Fibroblast of the conjunctiva (primary cell): ENCODE measurements at regions not wholly inside any gene's neighbourhood (a gene's known extent, or its start where the extent isn't known, plus 50 kb on each side); places are given as distances from the start of the nearest gene placed in this dataset.
A peak's percentile ranks its signal among the peaks of the same experiment; 100 is the strongest.

Experiments used
- DNase-seq: peaks from one replicate; pipeline ENCODE4 v3.0.0-alpha.2; 2010; ENCODE audit warnings: low read depth

DNA sequence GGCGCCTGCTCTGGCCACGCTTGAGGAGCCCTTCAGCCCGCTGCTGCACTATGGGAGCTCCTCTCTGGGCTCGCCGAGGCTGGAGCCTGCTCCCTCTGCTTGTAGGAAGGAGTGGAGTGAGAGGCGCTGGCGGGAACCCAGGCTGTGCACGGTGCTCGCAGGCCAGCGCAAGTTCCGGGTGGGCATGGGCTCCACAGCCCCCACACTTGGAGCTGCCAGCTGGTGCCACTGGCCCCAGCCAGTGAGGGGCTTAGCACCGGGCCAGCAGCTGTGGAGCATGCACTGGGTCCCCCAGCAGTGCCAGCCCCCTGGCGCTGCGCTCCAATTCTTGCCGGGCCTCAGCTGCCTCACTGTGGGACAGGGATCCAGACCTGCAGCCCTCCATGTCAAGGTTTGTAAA is 122.1 kb upstream of the CD180 start:
- no peak for DNase-seq

DNA sequence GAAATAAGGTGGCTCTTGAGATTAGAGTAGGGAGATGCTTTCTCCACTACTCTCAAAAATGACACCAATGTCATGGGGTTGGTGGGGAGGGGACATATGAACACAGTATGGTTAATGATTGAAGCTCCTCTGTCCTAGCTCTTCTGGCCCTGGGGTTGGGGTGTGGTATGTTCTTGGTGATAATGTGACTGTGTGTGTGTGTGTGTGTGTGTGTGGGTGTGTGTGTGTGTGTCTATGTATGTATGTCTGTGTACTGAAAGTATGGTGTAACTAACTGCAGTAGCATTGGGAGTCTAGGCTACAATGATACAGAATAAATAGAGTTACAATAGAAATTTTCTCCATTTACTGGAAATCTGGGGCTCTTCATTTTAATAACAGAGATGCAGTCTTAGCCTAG is 121.0 kb upstream of the CD180 start:
- DNase-seq: no peak

DNA sequence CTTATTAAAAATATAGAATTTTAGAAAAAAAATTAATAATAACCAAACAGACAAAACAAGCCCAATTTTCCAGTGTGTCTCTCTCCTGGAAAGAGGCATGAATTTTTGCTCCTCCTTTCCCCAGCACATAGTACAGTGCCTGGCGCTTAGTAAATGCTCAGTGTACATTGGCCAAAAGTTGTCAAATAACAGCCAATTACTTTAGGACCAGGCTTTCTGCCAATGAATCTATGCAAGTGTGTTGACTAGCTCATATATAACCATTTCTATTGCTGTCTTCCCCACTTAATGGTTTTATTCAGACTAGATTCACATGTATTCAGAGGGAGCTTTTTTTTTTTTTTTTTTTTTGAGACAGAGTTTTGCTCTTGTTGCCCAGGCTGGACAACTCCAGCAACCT is 120.1 kb upstream of the CD180 start:
- DNase-seq: no peak

DNA sequence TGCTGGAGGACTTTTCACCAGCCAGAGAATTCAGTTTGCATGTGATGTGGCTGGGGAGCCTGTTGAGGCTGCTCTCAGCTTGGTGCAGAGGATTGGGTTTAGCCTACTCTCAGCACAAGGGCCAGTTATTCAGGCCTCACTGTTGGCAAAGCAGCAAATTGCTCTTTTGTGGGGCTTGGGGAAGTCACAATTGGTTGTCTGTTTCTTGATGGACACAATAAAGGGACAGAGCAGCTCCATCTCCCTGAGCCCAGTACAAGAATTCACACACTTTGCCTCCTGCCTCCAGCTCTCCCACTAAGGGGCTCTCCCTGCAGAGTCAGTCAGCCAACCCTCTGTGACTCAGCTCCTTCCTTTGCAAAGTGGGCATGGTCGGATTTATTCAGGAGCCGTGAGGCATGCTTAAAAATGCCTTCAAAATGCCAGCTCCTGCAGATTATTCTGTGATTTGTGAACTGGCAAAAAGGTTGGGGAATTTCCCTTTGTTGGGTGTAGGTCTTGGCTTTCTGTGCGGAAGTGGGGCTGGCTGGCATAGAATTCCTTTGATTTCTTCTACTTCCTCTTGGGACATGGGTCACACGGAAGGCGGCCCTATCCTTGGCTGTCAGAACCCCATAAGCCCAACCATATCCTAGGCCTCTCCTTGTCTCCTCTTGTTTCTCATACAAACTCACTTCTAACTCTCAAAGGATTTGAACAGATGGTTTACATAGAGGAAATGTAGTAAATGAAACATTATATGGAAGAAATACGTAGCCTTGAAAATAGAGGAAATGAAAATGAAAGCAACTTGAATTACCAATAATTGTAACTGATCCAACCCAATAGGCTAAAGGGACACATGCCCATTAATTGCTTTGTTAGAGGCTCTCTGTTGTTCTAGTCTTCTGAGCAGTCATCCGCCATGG is 118.7 kb upstream of the CD180 start:
- peak; percentile 6 for DNase-seq

DNA sequence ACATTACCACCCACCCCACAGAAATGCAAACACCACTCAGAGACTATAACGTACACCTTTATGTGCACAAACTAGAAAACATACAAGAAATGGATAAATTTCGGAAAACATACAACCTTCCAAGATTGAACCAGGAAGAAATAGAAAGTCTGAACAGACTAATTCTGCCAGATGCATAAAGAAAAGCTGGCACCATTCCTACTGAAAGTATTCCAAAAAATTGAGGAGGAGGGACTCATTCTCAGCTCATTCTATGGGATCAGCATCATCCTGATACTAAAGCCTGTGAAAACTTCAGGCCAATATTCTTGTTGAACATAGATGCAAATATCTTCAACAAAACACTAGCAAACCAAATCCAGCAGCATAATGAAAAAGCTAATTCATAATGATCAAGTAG is 115.1 kb upstream of the CD180 start:
- no peak for DNase-seq

DNA sequence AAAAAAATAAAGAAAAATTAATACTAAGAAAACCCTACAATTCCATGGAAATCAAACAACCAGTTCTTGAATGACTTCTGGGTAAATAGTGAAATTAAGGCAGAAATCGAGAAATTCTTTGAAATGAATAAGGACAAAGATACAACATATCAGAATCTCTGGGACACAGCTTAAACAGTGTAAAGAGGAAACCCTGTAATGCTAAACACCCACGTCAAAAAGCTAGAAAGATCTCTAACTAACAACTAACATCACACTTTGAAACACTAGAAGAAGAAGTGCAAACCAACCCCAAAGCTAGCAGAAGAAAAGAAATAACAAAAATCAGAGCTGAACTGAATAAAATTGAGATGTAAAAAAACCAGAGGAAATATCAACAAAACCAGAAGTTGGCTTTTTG is 114.6 kb upstream of the CD180 start:
- DNase-seq: no peak

DNA sequence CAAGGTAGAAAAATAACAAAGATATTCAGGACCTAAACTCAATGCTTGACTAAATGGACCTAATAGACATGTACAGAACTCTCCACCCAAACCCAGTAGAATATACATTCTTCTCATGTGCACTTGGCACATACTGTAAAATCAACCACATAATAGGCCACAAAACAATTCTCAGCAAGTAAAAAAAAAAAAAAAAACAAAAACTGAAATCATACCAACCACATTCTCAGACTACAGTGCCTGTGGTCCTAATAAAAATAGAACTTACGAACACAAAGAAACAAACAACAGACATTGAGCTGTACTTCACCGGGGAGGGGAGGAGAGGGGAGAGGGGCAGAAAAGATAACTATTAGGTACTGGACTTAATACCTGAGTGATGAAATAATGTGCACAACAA is 114.1 kb upstream of the CD180 start:
- DNase-seq: no peak

DNA sequence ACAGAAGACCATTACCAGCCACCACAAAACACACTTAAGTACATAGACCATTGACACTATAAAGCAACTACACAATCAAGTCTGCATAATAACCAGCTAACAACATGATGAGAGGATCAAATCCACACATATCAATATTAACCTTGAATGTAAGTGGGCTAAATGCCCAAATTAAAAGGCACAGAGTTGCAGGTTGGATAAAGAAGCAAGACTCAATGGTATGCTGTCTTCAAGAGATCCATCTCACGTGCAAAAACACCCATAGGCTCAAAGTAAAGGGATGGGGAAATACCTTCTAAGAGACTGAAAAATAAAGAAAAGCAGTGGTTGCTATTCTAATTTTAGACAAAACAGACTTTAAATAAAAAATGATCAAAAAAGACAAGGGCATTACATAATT is 113.6 kb upstream of the CD180 start:
- DNase-seq: no peak

DNA sequence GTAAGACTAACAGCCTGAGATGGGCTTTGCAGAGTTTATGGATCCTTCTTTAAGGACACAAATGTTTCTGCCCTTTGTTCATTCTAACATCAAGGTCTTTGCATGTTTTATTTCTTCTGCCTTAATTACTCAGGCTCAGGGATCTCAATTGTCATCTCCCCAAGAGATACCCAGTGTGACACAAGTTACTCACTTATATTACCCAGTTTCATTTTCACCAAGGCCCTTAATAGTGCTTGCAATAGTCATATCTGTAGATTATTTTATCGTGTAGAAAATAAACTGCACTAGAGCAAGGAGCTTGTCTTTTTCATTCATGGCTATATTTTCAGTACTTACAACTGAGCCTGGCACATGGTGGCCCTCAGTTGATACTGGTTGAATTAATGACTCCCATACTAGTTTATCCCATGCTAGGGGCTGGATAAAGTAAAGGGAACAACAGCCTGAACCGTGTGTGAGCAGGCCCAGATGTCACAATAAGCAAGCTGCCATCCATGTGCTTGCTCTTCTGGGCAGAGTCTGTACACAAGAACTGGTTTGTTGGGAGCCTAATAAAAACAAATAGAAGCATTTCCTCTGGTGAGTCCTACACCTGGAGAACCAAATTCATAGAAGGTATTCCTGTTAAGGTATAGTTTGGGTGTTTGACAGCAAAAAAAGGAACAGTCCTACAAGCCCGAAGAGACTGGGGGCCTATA is 112.5 kb upstream of the CD180 start:
- no peak for DNase-seq

DNA sequence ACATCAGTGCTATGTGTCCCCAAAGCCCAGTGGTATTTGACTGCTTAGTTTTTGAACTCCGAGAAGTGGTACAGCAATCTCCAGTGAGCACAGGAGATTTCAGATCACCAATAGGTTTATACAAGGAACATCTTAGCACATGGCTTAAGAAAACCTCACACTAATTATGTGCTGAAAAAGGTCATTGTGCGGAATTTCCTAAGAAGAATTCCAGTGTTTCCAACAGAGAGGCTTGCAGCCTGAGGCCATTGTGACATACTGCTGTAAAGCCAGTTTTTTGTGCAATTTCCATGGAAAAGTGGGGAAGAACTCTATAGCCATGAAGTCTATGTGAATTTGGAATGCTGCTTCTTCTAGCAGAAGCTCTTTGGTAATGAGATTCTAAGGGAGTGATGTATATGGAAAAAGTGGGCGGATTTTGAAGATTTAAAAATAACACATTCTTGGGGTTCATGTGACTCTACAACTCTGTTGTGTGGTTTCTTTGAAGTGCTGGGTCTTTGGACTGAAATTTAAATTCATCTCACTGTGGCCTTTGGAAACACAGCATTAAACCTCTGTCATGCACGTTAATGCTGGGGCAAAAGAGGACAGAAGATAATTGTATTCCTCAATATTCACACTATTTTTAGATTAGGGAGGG is 110.5 kb upstream of the CD180 start:
- no peak for DNase-seq

DNA sequence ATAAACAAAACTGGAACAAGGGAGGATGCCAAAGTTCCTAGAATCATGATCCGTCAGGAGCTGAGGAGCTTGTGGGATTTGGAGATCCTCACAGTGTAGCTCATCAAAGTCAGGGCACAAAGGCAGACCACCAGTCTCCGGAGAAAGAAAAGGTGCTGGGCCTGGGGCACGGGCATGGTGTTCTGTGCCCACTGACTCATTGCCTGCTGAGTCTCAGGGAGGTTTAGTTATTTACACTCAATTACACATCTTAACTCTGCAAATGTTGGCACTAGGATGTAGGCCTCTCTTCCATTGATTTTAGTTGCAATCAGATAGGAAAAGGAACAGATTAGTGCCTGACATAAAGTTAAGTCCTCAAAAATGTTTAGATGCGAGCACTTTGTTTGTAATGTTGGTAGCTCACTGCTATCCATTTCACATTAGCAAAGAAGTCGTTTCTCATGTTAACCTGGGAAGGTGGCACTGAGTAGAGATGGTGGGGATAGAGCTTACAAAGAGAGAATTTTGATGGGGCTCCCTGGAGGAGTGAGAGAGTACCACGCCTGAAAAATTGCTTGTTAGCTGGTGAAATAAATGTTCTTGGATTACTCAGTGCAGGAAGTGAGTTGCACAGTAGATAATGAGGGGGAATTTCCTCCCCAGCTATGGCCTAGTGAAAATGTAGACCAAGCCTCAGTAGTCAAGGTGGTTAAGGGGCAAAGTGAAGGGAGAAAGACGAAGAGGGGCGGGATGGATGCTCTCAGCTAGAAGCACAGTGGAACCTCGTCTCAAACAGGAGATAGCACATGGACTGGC is 109.5 kb upstream of the CD180 start:
- no peak for DNase-seq

DNA sequence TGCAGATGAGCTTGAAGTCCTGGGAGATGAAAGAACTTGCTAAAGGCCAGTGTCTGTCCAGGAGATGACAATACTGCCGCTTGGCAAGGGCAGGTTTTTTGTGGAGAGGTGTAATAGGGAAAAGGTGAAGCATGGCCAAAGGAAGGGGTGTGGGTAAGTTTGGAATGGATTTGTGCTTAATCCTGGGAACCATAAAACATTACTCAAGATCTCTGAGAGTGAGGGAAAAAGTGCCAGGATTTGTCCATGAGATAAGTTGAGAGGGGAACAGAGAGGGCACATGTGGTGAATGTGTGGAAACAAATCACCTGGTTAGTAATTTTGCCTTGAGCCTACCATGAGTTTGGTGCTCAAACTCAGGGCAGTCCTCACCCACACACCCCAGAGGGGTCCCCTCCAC is 108.8 kb upstream of the CD180 start:
- no peak for DNase-seq

DNA sequence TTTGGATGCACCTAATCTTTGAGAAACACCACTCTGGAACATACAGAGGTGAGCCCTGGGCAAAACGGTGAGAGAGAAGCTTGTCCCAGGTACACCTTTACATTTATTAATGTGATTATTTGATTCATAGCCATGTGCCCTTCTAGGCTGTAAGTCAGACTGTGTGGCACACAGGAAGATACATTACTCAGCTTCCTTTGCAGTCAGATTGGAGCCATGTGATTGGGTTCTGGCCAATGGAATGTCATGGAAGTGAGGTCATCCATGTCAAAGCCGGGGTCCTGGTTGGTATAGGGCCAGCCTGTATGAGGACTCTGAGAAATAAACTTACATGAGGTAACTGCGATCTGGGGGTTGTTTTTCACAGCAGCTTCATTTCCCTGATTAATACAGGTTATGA is 106.8 kb upstream of the CD180 start:
- no peak for DNase-seq

DNA sequence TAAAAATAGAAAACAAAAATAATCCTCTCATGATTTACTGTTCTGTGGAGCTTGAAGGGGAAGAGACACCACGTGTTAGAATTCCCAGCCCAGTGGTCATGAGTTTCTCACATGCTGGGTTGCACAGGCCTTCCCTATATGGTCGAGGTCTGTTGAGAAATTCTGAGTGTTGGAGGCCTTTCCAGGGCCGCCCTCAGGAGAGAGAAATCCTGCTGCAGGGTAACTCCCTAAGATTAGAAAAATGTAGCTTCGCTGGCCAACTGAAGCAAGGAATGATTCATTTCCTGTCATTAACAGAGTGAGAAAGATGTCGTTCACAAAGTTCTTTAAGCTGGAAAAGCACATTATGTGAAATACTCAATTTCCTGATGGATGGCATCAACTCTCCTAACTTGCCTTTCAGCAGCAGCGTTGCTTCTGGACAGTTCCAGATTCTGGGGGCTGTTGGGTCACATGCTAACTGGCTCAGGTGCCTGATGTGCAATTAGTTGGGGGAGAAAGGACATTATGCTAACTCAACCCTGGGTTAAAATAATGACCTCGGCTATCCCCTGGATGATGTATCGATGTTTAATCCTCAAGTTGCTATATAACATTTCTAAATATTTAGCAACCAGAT is 104.8 kb upstream of the CD180 start:
- DNase-seq: peak; percentile 78

DNA sequence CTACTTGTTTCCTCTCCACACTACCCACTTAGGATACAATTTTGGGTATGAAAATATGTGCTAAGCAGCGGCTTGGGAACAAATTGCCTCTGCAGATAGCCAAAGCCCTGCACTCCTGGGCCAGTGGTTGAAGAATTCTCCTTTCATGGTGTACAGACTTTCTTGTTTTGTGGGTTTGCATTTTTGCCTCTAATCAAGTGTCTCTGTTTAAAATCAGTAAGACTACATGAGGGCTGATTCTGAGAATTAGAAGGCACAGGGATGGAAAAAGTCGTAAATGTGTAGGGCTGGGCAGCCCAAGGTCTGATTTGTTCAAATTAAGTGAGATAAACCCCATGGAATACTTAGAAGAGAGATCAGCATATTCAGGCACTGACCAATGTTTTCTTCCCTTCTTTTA is 103.7 kb upstream of the CD180 start:
- no peak for DNase-seq

DNA sequence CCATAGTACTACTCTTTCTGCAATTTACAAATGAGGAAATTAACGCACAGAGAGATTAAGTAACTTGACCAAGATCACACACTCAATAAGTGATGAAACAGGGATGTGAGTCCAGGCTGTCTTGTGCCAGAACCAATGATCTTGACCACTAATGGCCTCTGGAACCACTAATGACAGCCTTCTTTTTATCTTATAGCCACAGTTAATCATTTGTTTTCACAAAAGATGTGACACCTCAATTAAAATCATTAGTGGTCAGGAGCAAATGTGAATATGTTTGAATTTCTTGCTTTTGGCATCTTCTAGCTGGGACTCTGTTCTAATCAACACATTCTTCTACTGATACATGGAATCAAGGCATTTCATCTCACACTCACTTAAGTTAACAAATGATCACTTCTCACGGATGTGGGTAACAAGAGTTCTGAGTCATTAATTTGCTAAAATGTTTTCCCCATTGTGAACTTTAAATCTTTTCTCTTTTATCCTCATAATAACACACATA is 102.7 kb upstream of the CD180 start:
- no peak for DNase-seq

DNA sequence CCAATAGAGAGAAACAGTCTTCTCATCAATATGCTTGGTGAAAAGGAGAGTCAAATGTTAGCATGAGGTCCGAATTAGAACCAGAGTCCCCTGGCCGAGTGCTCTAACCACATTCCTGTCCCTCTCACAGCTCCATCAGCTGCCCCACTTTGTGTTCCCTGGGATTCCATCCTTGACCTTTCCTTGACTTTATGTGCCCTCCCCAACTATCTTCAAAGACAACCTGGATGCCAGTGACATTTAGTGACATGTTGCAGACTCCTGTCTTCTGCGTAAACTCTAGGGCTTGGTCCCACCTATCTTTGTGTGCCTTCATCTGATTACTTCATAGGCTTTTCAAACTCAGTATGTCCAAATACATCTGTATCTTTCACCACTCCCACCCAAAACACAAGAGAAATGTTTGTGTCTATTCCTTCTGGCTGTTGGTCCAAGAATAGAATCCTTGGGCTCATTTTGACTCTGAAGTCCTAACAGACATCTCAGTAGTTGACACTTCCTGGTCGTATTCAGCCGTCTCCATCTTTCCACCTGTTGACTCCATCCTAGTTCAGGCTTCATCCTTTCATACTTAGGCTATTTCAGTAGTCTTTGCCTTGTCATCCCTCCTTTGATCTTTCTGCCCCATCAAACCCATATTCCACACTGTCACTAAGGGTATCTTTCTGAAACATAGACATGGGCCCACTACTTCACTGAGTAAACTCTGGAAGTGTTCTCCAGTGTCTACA is 101.4 kb upstream of the CD180 start:
- DNase-seq: no peak

DNA sequence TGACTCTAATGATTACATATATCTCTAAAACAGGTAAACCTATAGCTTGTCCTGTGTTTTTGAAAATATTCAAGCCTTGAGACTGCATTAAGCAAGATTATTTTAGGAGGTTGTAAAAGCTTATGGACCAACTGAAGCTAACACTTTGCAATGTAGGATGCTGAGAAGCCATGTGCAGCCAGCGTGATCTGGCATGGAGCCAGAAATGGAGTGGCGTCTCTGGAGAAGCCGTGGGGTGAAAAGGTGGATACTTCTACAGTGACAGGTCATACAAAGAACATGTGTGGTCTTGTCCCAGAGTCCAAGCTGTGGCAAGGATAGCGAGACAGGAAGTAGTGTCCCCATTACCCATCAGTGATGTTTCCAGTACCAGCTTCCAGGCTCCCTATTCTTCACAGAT is 100.8 kb upstream of the CD180 start:
- DNase-seq: no peak

DNA sequence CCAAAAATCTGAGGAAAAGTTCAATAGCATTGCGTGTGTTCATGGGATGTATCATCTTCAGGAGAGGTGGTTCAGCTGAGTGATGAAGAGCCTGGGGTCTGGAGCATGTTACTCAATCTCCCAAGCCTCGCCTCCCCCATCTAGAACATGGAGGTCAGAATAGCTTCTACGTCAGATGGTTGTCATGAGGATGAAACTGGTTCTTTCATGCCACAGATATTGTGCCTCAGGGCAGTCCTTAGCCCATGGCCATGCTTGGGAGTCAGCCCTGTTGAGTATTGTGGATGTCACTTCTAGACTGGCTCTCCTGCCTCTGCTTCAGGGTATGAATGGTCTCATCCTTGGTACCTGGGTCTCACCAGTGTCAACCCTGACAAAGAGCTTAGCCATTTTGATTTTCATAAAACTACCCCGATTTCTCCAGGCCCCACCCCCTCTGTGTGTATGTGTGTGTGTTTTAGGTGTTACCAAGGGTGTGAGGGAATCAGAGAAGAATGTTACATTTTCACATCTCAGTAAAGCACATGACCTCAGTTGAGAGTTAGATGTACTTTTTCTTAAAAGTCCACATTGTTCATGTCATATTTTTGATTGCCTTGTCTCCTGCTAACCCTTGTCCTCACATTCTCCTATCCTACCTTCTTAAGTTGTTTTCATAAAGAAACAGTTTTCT is 97.8 kb upstream of the CD180 start:
- no peak for DNase-seq

DNA sequence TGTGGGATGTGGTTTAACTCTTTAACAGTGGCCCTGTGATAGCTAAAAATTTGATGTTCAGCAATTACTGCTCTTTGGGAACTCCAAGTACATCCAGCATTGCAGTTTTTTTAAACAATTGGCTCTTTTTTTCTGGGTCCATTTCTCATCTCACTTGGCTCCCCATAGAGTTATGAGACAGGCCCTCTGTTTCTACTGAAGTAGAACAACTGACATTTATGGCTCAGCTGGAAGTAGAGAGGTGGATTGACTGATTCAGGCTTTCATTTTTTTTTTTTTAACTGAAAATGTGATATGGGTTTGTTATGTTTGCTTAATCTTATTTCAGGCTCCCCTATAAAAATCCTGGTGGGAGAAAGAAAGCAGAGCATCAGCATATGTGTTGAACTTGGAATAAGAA is 96.6 kb upstream of the CD180 start:
- DNase-seq: no peak
